K562 (cell line): ENCODE measurements at regions not wholly inside any gene's neighbourhood (a gene's known extent, or its start where the extent isn't known, plus 50 kb on each side); places are given as distances from the start of the nearest gene placed in this dataset.

Experiments used
- ASH1L ChIP-seq: fragments of 450-650 bp; IDR thresholded peaks from 2 replicates; pipeline ENCODE4 v1.6.1; 2018; ENCODE audit warnings: borderline replicate concordance, mild to moderate bottlenecking, low read depth; ENCODE audit not compliant: partially characterized antibody
- E2F3 ChIP-seq: fragments of 250-450 bp; sonication (Bioruptor Pico); IDR thresholded peaks from 2 replicates; pipeline ENCODE4 v1.4.0; 2020; ENCODE audit warnings: mild to moderate bottlenecking
- E2F6 ChIP-seq, 2 experiments: IDR thresholded peaks; 2 replicates each; pipeline ENCODE4 v1.6.1; 2011; ENCODE audit warnings: borderline replicate concordance in 1 of 2, control low read depth in 1 of 2, low read depth in 1 of 2, low read length in 1 of 2, mild to moderate bottlenecking in 1 of 2, mixed read lengths in 1 of 2, moderate library complexity in 1 of 2; ENCODE audit not compliant: insufficient read depth in 1 of 2, insufficient read length in 1 of 2, poor library complexity in 1 of 2, severe bottlenecking in 1 of 2; ENCODE audit errors: extremely low read depth in 1 of 2
- EZH2 ChIP-seq: IDR thresholded peaks from 2 replicates; pipeline ENCODE4 v1.6.1; 2012; ENCODE audit warnings: low read depth, mild to moderate bottlenecking, inconsistent platforms, low read length, borderline replicate concordance
- FUS ChIP-seq: fragments of 200-400 bp; formaldehyde crosslinking; optimal IDR thresholded peaks from 2 replicates; pipeline ENCODE3; 2017; ENCODE audit warnings: low read depth, low read length
- IRF2 ChIP-seq: sonication (generic); formaldehyde crosslinking; IDR thresholded peaks from 2 replicates; pipeline ENCODE4 v1.8.1; 2022; ENCODE audit warnings: mild to moderate bottlenecking, missing genetic modification reagents
- LCOR ChIP-seq: sonication (generic); formaldehyde crosslinking; IDR thresholded peaks from 2 replicates; pipeline ENCODE4 v1.8.0; 2022; ENCODE audit warnings: mild to moderate bottlenecking, missing genetic modification reagents
- NUFIP1 ChIP-seq: fragments of 450-650 bp; IDR thresholded peaks from 2 replicates; pipeline ENCODE4 v1.6.1; 2018; ENCODE audit not compliant: partially characterized antibody
- PBX2 ChIP-seq, 2 experiments: IDR thresholded peaks in 1 of 2; conservative IDR thresholded peaks in 1 of 2; 2 replicates each; pipeline ENCODE4 v1.6.1; 2016; ENCODE audit warnings: low read depth in 2 of 2, mild to moderate bottlenecking in 1 of 2, missing compliant biosample characterization in 1 of 2, missing genetic modification characterization in 1 of 2, moderate library complexity in 1 of 2
- PHB ChIP-seq: fragments of 250-450 bp; sonication (Bioruptor Pico); IDR thresholded peaks from 2 replicates; pipeline ENCODE4 v1.5.0; 2021
- PHF21A ChIP-seq: fragments of 450-650 bp; IDR thresholded peaks from 2 replicates; pipeline ENCODE4 v1.6.1; 2017; ENCODE audit warnings: low read depth, borderline replicate concordance
- PRDM10 ChIP-seq: fragments of 450-650 bp; IDR thresholded peaks from 2 replicates; pipeline ENCODE4 v1.6.1; 2018; ENCODE audit not compliant: partially characterized antibody
- SAFB ChIP-seq: fragments of 200-400 bp; formaldehyde crosslinking; IDR thresholded peaks from 2 replicates; pipeline ENCODE4 v1.6.1; 2017; ENCODE audit warnings: low read depth, low read length, borderline replicate concordance
- SAFB2 ChIP-seq: fragments of 200-400 bp; formaldehyde crosslinking; IDR thresholded peaks from 2 replicates; pipeline ENCODE4 v1.6.1; 2018; ENCODE audit warnings: borderline replicate concordance, low read length, low read depth, moderate library complexity; ENCODE audit not compliant: severe bottlenecking
- ZNF274 ChIP-seq: IDR thresholded peaks from 2 replicates; pipeline ENCODE4 v1.6.1; 2011; ENCODE audit warnings: low read depth, mild to moderate bottlenecking, low read length, moderate library complexity, borderline replicate concordance
- ZNF316 ChIP-seq: fragments of 450-650 bp; IDR thresholded peaks from 2 replicates; pipeline ENCODE4 v1.6.1; 2016
- ZNF512 ChIP-seq: IDR thresholded peaks from 2 replicates; pipeline ENCODE4 v1.6.1; 2016; ENCODE audit warnings: missing genetic modification characterization, missing compliant biosample characterization
- ZNF644 ChIP-seq: fragments of 200-800 bp; sonication (Bioruptor generic); IDR thresholded peaks from 2 replicates; pipeline ENCODE4 v1.6.1; 2016; ENCODE audit warnings: low read depth, missing genetic modification characterization, missing compliant biosample characterization

GRCh38 chr16:79869304-79870015 lies 268.9 kb upstream of the MAF start (continued):
- TF ChIP-seq E2F6 (IDR thresholded peaks at IDR 0.05; ENCODE audit: borderline replicate concordance in 1 of 2, extremely low read depth in 1 of 2, insufficient read depth in 1 of 2, insufficient read length in 1 of 2, low read depth in 1 of 2, low read length in 1 of 2, poor library complexity in 1 of 2, severe bottlenecking in 1 of 2) = no peak
- no peak for TF ChIP-seq LCOR (CRISPR knock-in tag)
- TF ChIP-seq ZNF316 = peak; percentile 67; the same call in 1 of the 2 replicates
- no peak for TF ChIP-seq ZNF512
- no peak for TF ChIP-seq FUS
- no peak for TF ChIP-seq PBX2 (CRISPR knock-in tag; IDR thresholded peaks at IDR 0.05; ENCODE audit: low read depth)
- TF ChIP-seq PBX2 (tag; conservative IDR thresholded peaks at IDR 0.05; ENCODE audit: low read depth) = peak; percentile 94
- TF ChIP-seq PHB (CRISPR knock-in tag) = no peak; the same call in 1 of the 2 replicates
- TF ChIP-seq NUFIP1 = peak; percentile 41
- TF ChIP-seq SAFB2 = no peak
- no peak; the same call in 1 of the 2 replicates for TF ChIP-seq EZH2
- no peak for TF ChIP-seq PHF21A
- TF ChIP-seq SAFB = no peak
- no peak for TF ChIP-seq IRF2
- TF ChIP-seq PRDM10 = peak; percentile 7
- TF ChIP-seq ASH1L = no peak
- peak; percentile 70; the same call in 1 of the 2 replicates for TF ChIP-seq E2F3 (CRISPR knock-in tag)
- peak; percentile 97 for TF ChIP-seq ZNF644 (tag)
- TF ChIP-seq ZNF274 = no peak
